T47D (cell line): ENCODE measurements at regions not wholly inside any gene's neighbourhood (a gene's known extent, or its start where the extent isn't known, plus 50 kb on each side); places are given as distances from the start of the nearest gene placed in this dataset.
A peak's percentile ranks its signal among the peaks of the same experiment; 100 is the strongest.

Experiments used
- DNase-seq, 2 experiments: peaks; one replicate each; pipeline versions ENCODE4 v3.0.0 to v3.0.0-alpha.2; 2011 to 2012; ENCODE audit warnings: low read depth in 1 of 2, low spot score in 1 of 2
- JUND ChIP-seq: IDR thresholded peaks from 2 replicates; pipeline ENCODE4 v1.6.1; 2012; ENCODE audit warnings: low read depth
- in situ Hi-C: cut with HindIII; loops from 2 replicates; pipeline ENCODE4 v1.10.0; 2016; ENCODE audit warnings: low sequenced_read_pairs, low pct_unique_long_range_greater_than_20kb

DNA sequence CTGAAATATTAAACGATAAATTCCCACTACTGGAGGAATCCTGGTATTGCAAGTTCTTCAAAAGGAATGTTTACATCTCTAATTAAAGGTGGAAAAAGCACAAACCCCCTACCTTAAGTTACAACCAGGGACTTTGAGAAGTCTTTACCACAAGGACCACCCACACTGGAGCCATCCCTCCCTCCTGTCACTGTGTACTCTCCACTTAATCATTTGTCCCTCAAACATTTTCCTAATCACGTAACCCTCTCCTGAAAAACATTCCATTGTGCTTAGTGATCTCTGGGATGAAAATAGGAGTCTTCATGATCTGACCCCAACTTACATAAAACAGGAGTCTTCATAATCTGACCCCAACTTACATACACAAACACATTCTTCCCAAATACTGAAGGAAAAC, 85.7 kb downstream of the SUCLG1 start:
- DNase-seq: no peak
- in situ Hi-C loops: no loop called here
- no peak for TF ChIP-seq JUND

DNA sequence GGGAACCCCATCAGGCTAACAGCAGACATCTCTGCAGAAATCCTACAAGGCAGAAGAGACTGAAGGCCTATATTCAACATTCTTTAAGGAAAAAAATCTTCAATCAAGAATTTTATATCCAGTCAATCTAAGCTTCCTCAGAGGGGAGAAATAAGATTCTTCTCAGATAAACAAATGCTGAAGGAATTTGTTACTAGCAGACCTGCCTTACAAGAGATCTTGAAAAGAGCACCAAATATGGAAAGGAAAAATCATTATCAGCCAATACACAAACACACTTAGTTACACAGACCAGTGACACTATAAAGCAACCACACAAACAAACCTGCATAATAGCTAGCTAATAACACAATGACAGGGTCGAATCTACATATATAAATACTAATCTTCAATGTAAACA, 96.5 kb downstream of the SUCLG1 start:
- TF ChIP-seq JUND: no peak
- no peak for DNase-seq
- in situ Hi-C loops: no loop called here

DNA sequence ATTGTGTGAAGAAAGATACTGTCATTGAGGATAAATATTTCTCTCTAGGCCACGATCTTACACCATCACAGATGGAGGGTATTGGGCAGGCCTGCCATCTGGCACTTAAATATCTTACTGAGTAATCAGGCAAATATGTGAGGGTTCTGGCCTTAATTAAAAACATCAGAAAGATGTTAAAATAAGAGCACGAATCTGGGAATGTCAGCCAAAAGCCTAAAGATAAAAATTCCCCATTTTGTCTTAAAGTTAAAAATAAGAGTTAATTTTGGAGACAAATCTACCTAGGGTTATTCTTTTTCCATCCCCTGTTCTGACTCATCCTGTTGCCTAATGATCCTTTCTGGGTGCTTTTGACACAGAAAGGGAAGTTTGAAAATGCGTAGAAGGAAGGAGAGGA, 121.0 kb downstream of the SUCLG1 start:
- in situ Hi-C loops: no loop called here
- DNase-seq: no peak
- TF ChIP-seq JUND: no peak

DNA sequence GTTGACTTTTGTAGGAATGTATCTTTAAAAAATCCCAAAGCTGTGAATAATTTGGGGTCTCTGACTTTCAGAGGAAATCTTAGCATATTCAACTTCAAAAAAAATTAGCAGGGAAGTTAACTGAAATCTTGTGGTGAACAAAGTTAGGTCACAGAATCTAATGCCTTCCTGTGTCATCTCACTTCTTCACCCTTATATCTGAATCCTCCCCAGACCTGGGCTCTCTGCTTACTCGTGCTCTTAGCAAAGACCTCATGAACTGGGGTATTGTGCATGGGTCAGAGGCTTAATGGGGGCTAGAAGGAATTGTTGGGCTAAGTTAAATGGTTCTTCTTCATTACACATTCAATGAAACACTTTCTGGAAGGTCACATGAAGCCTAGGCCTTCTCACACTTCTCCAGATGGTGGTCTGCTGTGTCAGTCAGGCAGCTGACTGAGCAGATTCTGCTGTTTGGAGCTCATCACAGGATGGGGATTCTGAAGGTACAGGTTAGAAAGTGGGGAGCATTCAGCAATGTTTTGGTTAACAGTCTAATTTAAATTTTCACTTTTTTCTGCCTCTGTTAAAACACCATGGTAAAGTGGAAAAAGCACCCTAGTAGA, 131.3 kb downstream of the SUCLG1 start:
- DNase-seq: no peak
- in situ Hi-C loops: no loop called here
- TF ChIP-seq JUND: no peak

DNA sequence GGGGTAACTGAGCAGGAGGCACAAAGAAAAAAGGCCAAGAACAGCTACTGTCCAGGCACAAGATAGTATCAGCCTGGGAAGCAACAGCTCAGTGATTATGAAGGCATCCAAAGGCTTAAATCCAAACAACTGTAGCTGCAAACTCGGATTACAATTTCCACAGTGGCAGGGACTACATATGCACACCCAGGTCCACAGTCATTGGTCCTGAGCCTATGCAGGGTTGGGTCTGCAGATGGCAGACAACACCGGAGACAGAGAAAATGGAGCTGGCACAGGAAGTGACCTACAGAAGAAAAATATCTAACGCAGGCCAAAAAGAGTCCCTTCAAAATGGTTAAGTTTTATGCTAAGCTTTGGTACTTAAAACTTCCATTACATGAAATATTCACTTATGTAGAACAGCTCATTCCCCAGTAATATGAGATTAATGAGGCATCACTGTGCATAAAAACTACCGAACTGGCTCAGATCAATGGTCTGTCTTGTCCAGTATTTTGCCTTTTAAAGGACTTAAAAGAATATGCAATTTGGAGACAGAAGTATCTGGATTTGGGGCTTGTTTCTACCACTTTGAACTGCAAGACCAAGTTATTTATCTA, 132.1 kb downstream of the SUCLG1 start:
- TF ChIP-seq JUND: no peak
- in situ Hi-C loops: no loop called here
- DNase-seq: no peak

DNA sequence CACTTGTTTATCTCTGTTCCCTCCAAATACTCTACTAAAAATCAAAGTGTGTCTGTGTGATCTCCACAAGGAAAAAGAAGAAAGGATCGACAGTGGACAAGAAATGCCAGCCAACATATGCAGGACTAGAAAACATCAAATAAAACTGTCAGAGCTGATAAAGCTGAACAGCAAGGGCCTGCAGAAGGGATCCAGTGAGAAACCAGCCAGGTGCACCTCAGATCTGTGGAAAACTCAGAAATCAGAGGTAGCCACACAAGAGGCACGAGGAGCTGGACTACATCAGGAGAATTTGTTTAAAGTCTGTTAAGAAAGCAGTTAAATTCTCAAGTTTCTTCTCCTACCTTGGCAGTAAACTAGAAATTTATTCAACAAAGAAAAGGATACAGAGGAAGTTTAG, 135.2 kb downstream of the SUCLG1 start:
- TF ChIP-seq JUND: no peak
- no peak for DNase-seq
- in situ Hi-C loops: no loop called here

DNA sequence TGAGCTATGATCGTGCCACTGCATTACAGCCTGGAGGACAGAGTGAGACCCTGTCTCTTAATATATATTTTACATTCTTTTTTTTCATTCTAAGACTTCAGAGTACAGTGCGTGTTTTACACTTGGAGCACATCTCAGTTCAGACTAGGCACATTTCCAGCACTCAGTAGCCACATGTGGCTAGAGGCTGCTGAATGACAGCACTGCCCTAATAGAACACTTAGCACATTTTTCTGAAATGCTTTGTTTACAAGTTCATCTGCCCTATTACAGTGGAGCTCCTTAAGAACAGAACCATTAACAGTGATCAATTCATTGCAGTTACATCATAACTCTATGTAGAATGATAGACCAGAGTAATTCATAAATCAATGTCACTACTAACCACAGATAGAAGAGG, 138.1 kb downstream of the SUCLG1 start:
- TF ChIP-seq JUND: no peak
- in situ Hi-C loops: no loop called here
- no peak for DNase-seq

DNA sequence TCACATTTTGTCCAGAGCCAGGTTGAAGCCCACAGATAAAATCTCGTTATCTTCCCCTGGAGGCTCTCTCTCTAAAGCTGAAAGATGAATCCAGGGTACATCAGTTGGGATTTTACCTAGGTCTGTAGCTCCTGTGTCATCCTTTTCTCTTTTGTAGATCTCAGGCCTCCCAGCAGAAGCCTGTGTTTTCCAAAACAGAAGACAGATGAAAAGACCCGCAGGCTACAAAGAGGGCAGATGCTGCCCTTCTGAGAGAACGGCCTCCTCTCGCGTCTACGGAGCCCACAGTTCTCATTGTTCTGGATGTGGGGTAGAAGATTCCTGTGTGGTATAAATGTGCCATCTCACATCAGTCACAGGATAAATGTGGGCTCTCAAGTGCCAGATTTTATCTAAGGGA, 139.5 kb downstream of the SUCLG1 start:
- no peak for TF ChIP-seq JUND
- DNase-seq: no peak
- in situ Hi-C loops: no loop called here

DNA sequence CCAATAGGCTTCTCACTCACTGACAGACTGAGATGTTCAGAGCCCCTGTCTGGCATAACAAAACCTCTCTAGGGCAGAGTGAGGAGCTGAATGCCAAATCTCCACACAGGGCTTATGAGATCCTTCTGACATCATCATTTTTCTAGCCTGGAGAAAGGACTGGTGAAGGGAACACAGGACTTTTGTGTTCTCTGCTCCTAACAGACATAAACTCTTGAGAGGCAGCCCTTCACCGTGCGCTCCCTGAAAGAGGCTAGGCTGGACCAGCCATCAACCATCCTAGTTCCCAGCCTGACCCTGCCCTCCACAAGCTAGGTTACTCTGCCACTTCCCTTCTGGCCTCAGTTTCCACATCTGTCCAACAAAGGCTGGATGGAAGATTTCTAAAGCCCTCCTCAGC, 141.9 kb downstream of the SUCLG1 start:
- no peak for TF ChIP-seq JUND
- no peak for DNase-seq
- in situ Hi-C loops: no loop called here

DNA sequence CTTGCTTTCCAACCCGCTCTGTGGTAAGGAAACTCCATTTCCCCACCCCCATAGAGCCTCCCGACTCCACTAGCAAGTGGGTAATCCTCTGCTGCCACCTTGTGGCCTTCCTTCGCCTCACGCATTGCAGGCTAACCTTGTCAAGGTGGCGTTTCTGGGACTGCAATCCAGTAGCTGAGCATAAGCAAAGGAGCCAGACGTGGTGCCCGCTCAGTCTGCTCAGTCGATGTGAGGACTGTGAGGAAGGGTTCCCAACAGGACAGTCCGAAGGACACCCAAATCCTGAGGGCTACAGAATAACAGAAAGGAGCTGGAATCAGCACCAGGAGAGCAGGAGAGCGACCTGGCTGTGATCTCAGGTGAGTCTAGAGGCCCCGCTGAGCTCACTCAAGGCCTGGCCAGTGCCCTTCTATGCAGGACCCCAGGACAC, 144.2 kb downstream of the SUCLG1 start:
- in situ Hi-C loops: no loop called here
- peak; percentile 22 to 84 for DNase-seq
- TF ChIP-seq JUND: no peak

DNA sequence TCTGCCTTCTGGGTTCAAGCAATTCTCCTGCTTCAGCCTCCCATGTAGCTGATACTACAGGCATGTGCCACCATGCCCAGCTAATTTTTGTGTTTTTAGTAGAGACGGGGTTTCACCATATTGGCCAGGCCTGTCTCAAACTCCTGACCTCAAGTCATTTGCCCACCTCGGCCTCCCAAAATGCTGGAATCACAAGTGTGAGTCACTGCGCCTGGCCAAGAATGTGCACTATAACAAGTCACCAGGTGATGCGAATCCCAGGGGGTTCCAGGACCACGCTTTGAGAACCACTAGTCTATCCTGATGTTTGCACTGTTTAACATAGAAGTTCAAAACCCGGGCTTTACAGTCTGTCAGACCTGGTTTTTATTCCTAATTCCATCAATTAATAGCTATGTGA, 144.8 kb downstream of the SUCLG1 start:
- DNase-seq: no peak
- in situ Hi-C loops: no loop called here
- no peak for TF ChIP-seq JUND

DNA sequence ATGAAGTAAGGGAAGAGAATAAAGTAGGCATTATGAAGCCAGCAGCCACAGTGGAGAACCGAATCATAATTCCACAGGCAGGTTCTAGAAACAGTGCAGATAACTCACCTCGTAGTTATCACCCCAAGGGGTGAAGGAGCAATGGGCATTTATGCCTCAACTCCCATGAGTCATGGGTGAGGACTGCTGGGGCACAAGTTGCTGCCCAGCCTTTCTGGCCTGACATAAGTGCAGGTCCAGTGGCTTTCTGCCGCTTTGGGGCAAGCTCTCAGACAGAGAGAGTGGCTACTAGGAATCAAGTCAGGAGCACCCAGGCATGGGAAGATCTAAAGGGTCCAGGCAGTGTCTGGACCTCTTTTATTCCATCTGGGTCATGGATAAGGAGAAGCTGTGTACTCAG, 149.8 kb downstream of the SUCLG1 start:
- TF ChIP-seq JUND: no peak
- no peak for DNase-seq
- in situ Hi-C loops: no loop called here

DNA sequence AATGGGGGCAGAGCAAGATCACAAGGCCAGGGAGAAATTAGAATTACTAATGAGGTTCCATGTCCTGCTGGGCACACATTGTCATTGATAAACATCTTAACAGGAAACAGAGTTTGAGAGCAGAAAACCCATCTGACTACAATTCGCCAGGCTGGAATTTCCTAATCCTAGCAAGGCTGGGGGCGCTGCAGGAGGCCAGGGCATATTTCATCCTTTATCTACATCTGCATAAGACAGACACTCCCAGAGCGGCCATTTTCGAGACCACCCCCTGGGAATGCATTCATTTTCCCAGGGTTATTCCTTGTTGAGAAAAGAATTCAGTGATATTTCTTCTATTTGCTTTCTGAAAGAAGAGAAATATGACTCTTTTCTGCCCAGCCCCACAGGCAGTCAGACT, 152.7 kb downstream of the SUCLG1 start:
- in situ Hi-C loops: no loop called here
- TF ChIP-seq JUND: no peak

DNA sequence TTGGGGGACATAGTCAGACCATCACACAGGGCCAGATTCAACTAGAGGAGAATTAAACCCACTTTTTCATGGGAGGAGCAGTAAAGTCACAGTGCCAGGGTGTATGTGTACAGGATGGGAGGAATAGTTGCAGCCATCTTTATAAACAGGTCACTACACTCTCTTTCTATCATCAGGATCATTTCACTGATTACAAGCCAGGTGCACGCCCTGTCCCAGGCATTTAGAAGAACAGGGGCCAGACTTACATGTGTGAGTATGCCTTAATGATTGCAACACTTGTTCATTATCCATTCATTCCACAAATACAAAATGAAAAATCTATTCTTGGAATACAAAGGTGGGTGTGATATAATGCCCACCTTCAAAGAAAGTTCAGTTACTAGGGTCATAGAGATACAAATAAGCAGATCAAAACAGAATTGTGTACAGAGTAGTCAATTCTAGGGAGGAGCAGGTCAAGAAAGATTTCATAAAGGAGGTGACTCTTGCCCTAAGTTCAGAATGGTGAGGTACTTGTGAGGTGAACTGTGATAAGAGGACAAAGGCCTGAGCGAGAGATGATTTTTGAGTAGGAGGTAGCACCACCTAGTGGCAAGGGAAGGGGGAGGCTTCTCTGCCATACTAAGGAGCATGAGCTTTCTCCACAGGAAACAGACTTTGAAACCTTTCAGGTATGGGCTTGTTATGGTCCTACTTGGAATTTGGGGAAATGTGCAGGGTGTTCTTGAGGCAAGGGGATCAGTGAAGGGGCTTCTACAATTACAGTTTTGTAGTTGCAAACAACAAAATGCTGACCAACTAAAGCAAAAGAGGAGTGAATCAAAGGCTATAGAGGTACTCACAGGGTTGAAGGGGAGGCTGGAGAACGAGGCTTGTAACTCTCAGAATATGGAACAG, 156.3 kb downstream of the SUCLG1 start:
- in situ Hi-C loops: no loop called here
- peak; percentile 46 to 57 for DNase-seq
- TF ChIP-seq JUND: no peak

More for the DNA sequence above, 152.7 kb downstream of the SUCLG1 start:
- no peak for DNase-seq
